GM21717 (cell line): ENCODE measurements at regions not wholly inside any gene's neighbourhood (a gene's known extent, or its start where the extent isn't known, plus 50 kb on each side); places are given as distances from the start of the nearest gene placed in this dataset.
"Not testable (repeated sequence)": the region's sequence is repeated elsewhere in the genome, so short reads cannot be mapped to it uniquely, and the experiment has no call there.

ENCODE experiments used
- ATAC-seq: cut with Tn5 transposase; IDR thresholded peaks from one replicate; pipeline ENCODE4 v1.9.1; 2021; ENCODE audit warnings: mild to moderate bottlenecking, moderate library complexity; ENCODE audit not compliant: unreplicated experiment

- no peak for ATAC-seq
These were observed 683.6 kb downstream of the BCKDHB start for GRCh38 chr6:80789912-80790570.

GRCh38 chr6:80783271-80783670 lies 676.8 kb downstream of the BCKDHB start:
- not testable (repeated sequence) for ATAC-seq

GRCh38 chr6:80771941-80772340 lies 665.5 kb downstream of the BCKDHB start:
- ATAC-seq, result no peak

- no peak for ATAC-seq
These were observed 662.6 kb downstream of the BCKDHB start for GRCh38 chr6:80769106-80769505.

GRCh38 chr6:80767808-80768207 lies 661.3 kb downstream of the BCKDHB start:
- ATAC-seq, result no peak

GRCh38 chr6:80744213-80744612 lies 637.7 kb downstream of the BCKDHB start:
- no peak for ATAC-seq

GRCh38 chr6:80742481-80742880 lies 636.0 kb downstream of the BCKDHB start:
- ATAC-seq, result no peak

- ATAC-seq, result no peak
These were observed 627.2 kb downstream of the BCKDHB start for GRCh38 chr6:80733641-80734040.

GRCh38 chr6:80728830-80729229 lies 622.4 kb downstream of the BCKDHB start:
- no peak for ATAC-seq

GRCh38 chr6:80728101-80728750 lies 621.8 kb downstream of the BCKDHB start:
- ATAC-seq, result no peak

GRCh38 chr6:80725156-80725930 lies 618.9 kb downstream of the BCKDHB start:
- ATAC-seq, result no peak

GRCh38 chr6:80720824-80721223 lies 614.4 kb downstream of the BCKDHB start:
- ATAC-seq, result no peak

- no peak for ATAC-seq
These were observed 608.0 kb downstream of the BCKDHB start for GRCh38 chr6:80714513-80714912.

- ATAC-seq, result no peak
These were observed 592.0 kb downstream of the BCKDHB start for GRCh38 chr6:80698459-80698858.

GRCh38 chr6:80696268-80696667 lies 589.8 kb downstream of the BCKDHB start:
- no peak for ATAC-seq

GRCh38 chr6:80690551-80691131 lies 584.2 kb downstream of the BCKDHB start:
- no peak for ATAC-seq

- ATAC-seq, result no peak
These were observed 583.4 kb downstream of the BCKDHB start for GRCh38 chr6:80689716-80690395.

GRCh38 chr6:80679992-80680391 lies 573.5 kb downstream of the BCKDHB start:
- no peak for ATAC-seq

- no peak for ATAC-seq
These were observed 569.9 kb downstream of the BCKDHB start for GRCh38 chr6:80676386-80676785.

- no peak for ATAC-seq
These were observed 568.2 kb downstream of the BCKDHB start for GRCh38 chr6:80674669-80675068.

GRCh38 chr6:80673367-80673766 lies 566.9 kb downstream of the BCKDHB start:
- ATAC-seq, result no peak
